GM12878 (cell line): ENCODE measurements at regions not wholly inside any gene's neighbourhood (a gene's known extent, or its start where the extent isn't known, plus 50 kb on each side); places are given as distances from the start of the nearest gene placed in this dataset.

Experiments
- ATAC-seq: fragments of 200-7000 bp; cut with Tn5 transposase; 3 replicates; pipeline ENCODE4 v1.9.1; 2020; ENCODE audit warnings: mild to moderate bottlenecking, moderate library complexity
- BruUV-seq: library from RNA; stranded (reverse); fragments of 400-500 nt; replicated peaks from 2 replicates; lab custom pipeline; 2021; lab: Mats Ljungman, UMichigan
- CTCF ChIA-PET: fragments of 300-600 bp; sonication (Branson Sonifier 250); formaldehyde crosslinking; extraction: SDS; loops from one replicate; lab custom pipeline; 2021; ENCODE audit warnings: inconsistent platforms; lab: Yijun Ruan, JAX
- POLR2A ChIA-PET: fragments of 350-600 bp; formaldehyde crosslinking; extraction: SDS; loops from one replicate; lab custom pipeline; 2021; ENCODE audit warnings: inconsistent platforms; lab: Charles Lee
- RAD21 ChIA-PET: fragments of 300-600 bp; sonication (Branson Sonifier 250); formaldehyde crosslinking; loops from one replicate; lab custom pipeline; 2023; ENCODE audit warnings: antibody characterized with exemption; ENCODE audit not compliant: unreplicated experiment; lab: Charles Lee
- SMC1A ChIA-PET: fragments of 300-600 bp; sonication (Branson Sonifier 250); formaldehyde crosslinking; loops from one replicate; lab custom pipeline; 2023; ENCODE audit not compliant: unreplicated experiment, uncharacterized antibody; lab: Charles Lee
- DNase-seq: peaks from one replicate; pipeline ENCODE4 v3.0.0-alpha.2; 2011; ENCODE audit warnings: low read depth, low spot score
- FAIRE-seq: peaks from 3 replicates; lab custom pipeline; 2011; peaks lifted over from hg19 to GRCh38; lab: Jason Lieb, UNC
- H2AFZ ChIP-seq: 2 replicates; pipeline ENCODE4 v1.6.0; 2011; ENCODE audit warnings: low read depth, low read length, control low read depth; ENCODE audit not compliant: control insufficient read depth
- H3K27ac ChIP-seq: 2 replicates; pipeline ENCODE4 v1.5.1; 2011; ENCODE audit warnings: control low read depth; ENCODE audit not compliant: control insufficient read depth, insufficient read depth
- H3K27me3 ChIP-seq, 2 experiments: replicated peaks in 1 of 2; 2 replicates each; pipeline versions ENCODE4 v1.6.0 to v1.6.1; 2011; ENCODE audit warnings: low read length in 1 of 2; ENCODE audit not compliant: control insufficient read depth in 2 of 2, insufficient read depth in 2 of 2
- H3K36me3 ChIP-seq, 2 experiments: 2 replicates each; pipeline ENCODE4 v1.5.1; 2011; ENCODE audit warnings: low read length in 1 of 2; ENCODE audit not compliant: control insufficient read depth in 2 of 2, insufficient read depth in 2 of 2
- H3K4me1 ChIP-seq: 2 replicates; pipeline ENCODE4 v1.6.1; 2011; ENCODE audit warnings: mild to moderate bottlenecking, low read length, moderate library complexity, mixed read lengths; ENCODE audit not compliant: control insufficient read depth, insufficient read depth
- H3K4me2 ChIP-seq: 2 replicates; pipeline ENCODE4 v1.6.0; 2011; ENCODE audit warnings: control low read depth; ENCODE audit not compliant: control insufficient read depth, insufficient read depth
- H3K4me3 ChIP-seq: fragments of 200-600 bp; sonication (generic); 2 replicates; pipeline ENCODE4 v1.5.1; 2016
- H3K79me2 ChIP-seq: 2 replicates; pipeline ENCODE4 v1.6.0; 2011; ENCODE audit warnings: low read length; ENCODE audit not compliant: control insufficient read depth, insufficient read depth
- H3K9ac ChIP-seq: 2 replicates; pipeline ENCODE4 v1.8.0; 2011; ENCODE audit warnings: low read length, control low read depth, mixed read lengths; ENCODE audit not compliant: control insufficient read depth, insufficient read depth
- H3K9me3 ChIP-seq: replicated peaks from 3 replicates; pipeline ENCODE4 v1.5.1; 2011; ENCODE audit warnings: mild to moderate bottlenecking, low read length; ENCODE audit not compliant: control insufficient read depth, insufficient read depth
- H4K20me1 ChIP-seq: 2 replicates; pipeline ENCODE4 v1.6.0; 2011; ENCODE audit not compliant: control insufficient read depth, insufficient read depth
- ATF7 ChIP-seq: fragments of 450-650 bp; IDR thresholded peaks from 2 replicates; pipeline ENCODE4 v1.6.1; 2016; ENCODE audit warnings: low read depth, mild to moderate bottlenecking
- CHD1 ChIP-seq: IDR thresholded peaks from 2 replicates; pipeline ENCODE4 v1.6.1; 2012; ENCODE audit warnings: low read depth, low read length, improper control_type of control experiment
- EED ChIP-seq: sonication (generic); IDR thresholded peaks from 2 replicates; pipeline ENCODE4 v1.6.1; 2016; ENCODE audit warnings: antibody characterized with exemption, low read depth
- IRF4 ChIP-seq: IDR thresholded peaks from 2 replicates; pipeline ENCODE4 v1.6.1; 2011; ENCODE audit warnings: low read depth, low read length
- JUND ChIP-seq: IDR thresholded peaks from 2 replicates; pipeline ENCODE4 v1.6.1; 2012; ENCODE audit warnings: low read depth, mild to moderate bottlenecking, low read length, improper control_type of control experiment, moderate library complexity
- MYC ChIP-seq: IDR thresholded peaks from 2 replicates; pipeline ENCODE4 v1.6.1; 2011; ENCODE audit warnings: mild to moderate bottlenecking, low read length, moderate library complexity, inconsistent platforms; ENCODE audit not compliant: insufficient read depth, insufficient replicate concordance, insufficient read length, severe bottlenecking
- NFIC ChIP-seq: IDR thresholded peaks from 2 replicates; pipeline ENCODE4 v1.6.1; 2012; ENCODE audit warnings: low read depth, mild to moderate bottlenecking, inconsistent platforms, low read length, moderate library complexity
- NFYA ChIP-seq: IDR thresholded peaks from 2 replicates; pipeline ENCODE4 v1.6.1; 2011; ENCODE audit warnings: low read depth, mild to moderate bottlenecking, low read length, improper control_type of control experiment, borderline replicate concordance
- STAT1 ChIP-seq: fragments of 450-650 bp; conservative IDR thresholded peaks from 2 replicates; pipeline ENCODE4 v1.6.1; 2014; ENCODE audit warnings: antibody characterized with exemption, mild to moderate bottlenecking
- TBL1XR1 ChIP-seq: IDR thresholded peaks from 2 replicates; pipeline ENCODE4 v1.6.1; 2012; ENCODE audit warnings: low read depth, low read length, improper control_type of control experiment
- ZNF274 ChIP-seq: IDR thresholded peaks from one replicate; pipeline ENCODE4 v1.8.0; 2011; ENCODE audit not compliant: insufficient read length, insufficient read depth
- WGBS: methylation state at CpG from one replicate; pipeline ENCODE4 v1.1.6; 2016; ENCODE audit warnings: low lambda C conversion rate; ENCODE audit not compliant: insufficient replicate concordance, insufficient coverage; ENCODE audit errors: missing lambda C conversion rate; 5-methylcytosine and 5-hydroxymethylcytosine counted together
- in situ Hi-C: fragments of 300-500 bp; cut with MboI; formaldehyde crosslinking; loops from 9 replicates; pipeline ENCODE4 v1.14.3; 2018; ENCODE audit warnings: mixed read lengths
- intact Hi-C: fragments of 100-400 bp; cut with micrococcal nuclease; formaldehyde crosslinking; loops from one replicate; pipeline ENCODE4 v1.14.2; 2022; ENCODE audit not compliant: unreplicated experiment
- TF ChIP-seq, protein P1 (sequence below): IDR thresholded peaks from 2 replicates; pipeline ENCODE4 v1.6.1; 2011; ENCODE audit warnings: borderline replicate concordance, low read depth, mild to moderate bottlenecking, moderate library complexity, mixed read lengths, low read length; ENCODE audit not compliant: insufficient read depth; ENCODE audit errors: extremely low read length
- TF ChIP-seq, protein P2 (sequence below): IDR thresholded peaks from 2 replicates; pipeline ENCODE4 v1.6.1; 2012; ENCODE audit warnings: low read depth, low read length, improper control_type of control experiment

DNA sequence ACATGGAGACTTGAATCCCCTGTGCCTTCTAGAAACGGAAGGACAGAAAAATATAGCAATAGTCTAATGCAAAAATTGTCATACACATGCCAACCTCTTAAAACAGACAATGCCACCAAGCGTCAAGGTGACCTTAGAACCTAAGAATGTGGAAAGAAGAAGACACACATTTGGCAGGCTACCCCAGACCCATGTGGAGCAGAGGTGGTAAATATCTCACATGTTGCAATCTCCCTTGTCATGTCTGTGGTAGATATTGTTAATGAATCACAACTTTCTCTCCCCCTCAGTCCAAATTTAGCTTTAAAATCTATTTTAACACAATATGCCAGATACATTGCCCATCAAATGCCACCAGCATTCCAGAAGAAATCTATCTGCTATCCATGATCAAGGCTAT lies 137.4 kb downstream of the HNMT start:
- CTCF ChIA-PET = no interaction called here
- 18% methylated on average over 2 of the region's 2 CpGs for WGBS
- POLR2A ChIA-PET = no interaction called here
- Histone ChIP-seq H2AFZ (no peak overlapping the region), H3K9ac (no peak overlapping the region), H3K27ac (no peak overlapping the region), H4K20me1 (no peaks in the 10 kb centered on the region), H3K4me3 (no peak overlapping the region), H3K36me3 (no peaks in the 10 kb centered on the region), H3K4me1 (no peaks in the 10 kb centered on the region), H3K4me2 (no peak overlapping the region), H3K9me3 (no peaks in the 10 kb centered on the region), H3K79me2 (no peaks in the 10 kb centered on the region), H3K27me3 (no peaks in the 10 kb centered on the region)
- TF ChIP-seq JUND (no peak), ZNF274 (no peak), MYC (no peak), IRF4 (no peak), EED (no peak), STAT1 (no peak), CHD1 (no peak), ATF7 (no peak), NFIC (no peak), TBL1XR1 (no peak), NFYA (no peak)
- TF ChIP-seq, protein P1, sequence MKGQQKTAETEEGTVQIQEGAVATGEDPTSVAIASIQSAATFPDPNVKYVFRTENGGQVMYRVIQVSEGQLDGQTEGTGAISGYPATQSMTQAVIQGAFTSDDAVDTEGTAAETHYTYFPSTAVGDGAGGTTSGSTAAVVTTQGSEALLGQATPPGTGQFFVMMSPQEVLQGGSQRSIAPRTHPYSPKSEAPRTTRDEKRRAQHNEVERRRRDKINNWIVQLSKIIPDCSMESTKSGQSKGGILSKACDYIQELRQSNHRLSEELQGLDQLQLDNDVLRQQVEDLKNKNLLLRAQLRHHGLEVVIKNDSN = no peak
- TF ChIP-seq, protein P2, sequence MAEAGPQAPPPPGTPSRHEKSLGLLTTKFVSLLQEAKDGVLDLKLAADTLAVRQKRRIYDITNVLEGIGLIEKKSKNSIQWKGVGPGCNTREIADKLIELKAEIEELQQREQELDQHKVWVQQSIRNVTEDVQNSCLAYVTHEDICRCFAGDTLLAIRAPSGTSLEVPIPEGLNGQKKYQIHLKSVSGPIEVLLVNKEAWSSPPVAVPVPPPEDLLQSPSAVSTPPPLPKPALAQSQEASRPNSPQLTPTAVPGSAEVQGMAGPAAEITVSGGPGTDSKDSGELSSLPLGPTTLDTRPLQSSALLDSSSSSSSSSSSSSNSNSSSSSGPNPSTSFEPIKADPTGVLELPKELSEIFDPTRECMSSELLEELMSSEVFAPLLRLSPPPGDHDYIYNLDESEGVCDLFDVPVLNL = no peak
- ATAC-seq (no peak), DNase-seq (no peak), FAIRE-seq (no peak)
- SMC1A ChIA-PET = no interaction called here
- in situ Hi-C loops = no loop called here
- intact Hi-C loops = no loop called here
- RAD21 ChIA-PET = no interaction called here
- BruUV-seq = no TSS peak
